GM12864 (cell line): ENCODE measurements at regions not wholly inside any gene's neighbourhood (a gene's known extent, or its start where the extent isn't known, plus 50 kb on each side); places are given as distances from the start of the nearest gene placed in this dataset.

Experiments
- DNase-seq: peaks from one replicate; pipeline ENCODE4 v3.0.0-alpha.2; 2011; ENCODE audit warnings: low read depth
- H3K4me3 ChIP-seq: 2 replicates; pipeline ENCODE4 v1.5.1; 2011; ENCODE audit warnings: mild to moderate bottlenecking, low read depth, low read length, control low read depth
- CTCF ChIP-seq: IDR thresholded peaks from 2 replicates; pipeline ENCODE4 v1.5.1; 2011; ENCODE audit warnings: low read depth, mild to moderate bottlenecking, moderate library complexity, low read length, control low read depth, inconsistent platforms; ENCODE audit errors: missing control alignments

GRCh38 chr2:193966590-193966989 is 1690.4 kb upstream of the SLC39A10 start:
- H3K4me3 ChIP-seq, result no peak overlapping the region
- DNase-seq, result no peak
- no peak for TF ChIP-seq CTCF

DNA sequence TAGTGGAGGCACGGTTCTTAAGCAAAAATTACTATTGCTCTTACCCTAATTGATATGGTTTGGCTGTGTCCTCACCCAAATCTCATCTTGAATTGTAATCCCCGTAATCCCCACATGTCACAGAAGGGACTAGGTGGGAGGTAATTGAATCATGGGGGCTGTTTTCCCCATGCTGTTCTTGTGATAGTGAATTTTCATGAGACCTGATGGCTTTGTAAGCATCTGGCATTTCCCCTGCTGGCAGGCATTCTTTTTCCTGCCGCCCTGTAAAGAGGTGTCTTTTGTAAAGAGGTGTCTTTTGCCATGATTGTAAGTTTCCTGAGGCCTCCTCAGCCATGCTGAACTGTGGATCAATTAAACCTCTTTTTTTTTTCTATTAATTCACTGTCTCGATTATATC is 1691.8 kb upstream of the SLC39A10 start:
- no peak for DNase-seq
- no peak overlapping the region for H3K4me3 ChIP-seq

DNA sequence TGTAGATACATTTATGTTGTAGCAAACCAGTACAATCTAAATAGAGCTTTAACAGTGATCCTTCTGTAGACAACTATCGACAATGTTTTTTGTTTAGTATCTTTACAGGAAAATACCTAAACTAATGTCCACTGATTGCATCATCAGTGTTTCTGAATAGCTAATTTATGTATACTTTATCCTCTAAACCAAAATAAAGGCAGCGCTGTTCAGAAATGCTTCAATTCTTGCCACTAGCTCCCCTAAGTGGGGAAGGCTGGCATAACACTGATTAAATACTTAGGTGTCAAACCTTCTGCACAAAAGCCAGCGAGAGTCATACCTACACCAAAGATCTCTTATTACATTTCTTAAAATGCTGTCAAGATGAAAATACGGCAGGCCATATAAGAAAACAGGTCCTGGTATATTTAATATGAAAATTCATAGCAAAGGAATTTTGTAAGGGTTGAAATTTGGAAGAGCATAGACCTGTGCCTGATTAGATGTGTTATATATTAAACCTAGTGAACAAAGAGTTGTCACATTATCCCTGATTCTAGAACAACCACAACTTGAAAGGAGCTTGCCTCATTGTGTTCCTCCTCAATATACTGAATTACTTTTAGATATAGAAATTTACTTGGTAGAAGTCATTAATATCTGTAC is 1693.4 kb upstream of the SLC39A10 start:
- H3K4me3 ChIP-seq, result no peak overlapping the region
- TF ChIP-seq CTCF, result peak; percentile 42
- no peak for DNase-seq

More for the DNA sequence above, 1691.8 kb upstream of the SLC39A10 start:
- no peak for TF ChIP-seq CTCF

GRCh38 chr2:193946806-193947205 is 1710.2 kb upstream of the SLC39A10 start:
- no peak for TF ChIP-seq CTCF
- DNase-seq, result no peak
- H3K4me3 ChIP-seq, result no peak overlapping the region

DNA sequence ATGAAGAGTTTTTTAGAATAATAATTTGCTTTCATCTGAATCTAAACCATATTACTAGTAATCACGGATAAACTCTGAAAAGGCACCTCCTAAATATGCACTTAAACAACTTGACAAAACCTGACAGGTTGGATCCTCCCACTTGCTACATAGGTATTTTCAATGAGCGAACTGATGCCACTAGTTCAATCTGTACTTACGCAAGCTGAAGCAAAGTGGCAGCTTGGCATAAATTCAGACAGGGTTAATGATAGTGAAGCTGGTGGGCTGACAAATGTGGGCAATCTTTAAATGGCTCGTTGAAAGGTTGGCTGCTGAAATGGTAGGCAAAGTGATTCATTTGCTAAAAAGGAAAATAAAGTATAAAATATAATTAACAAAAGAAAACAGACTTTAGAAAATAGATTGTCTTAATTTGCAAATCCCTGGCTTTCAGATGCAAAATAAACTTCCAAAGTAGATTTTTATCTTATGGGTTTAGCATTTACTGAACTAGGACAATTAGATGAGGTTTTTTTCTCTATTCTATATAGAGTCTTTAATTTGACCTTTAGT is 1713.5 kb upstream of the SLC39A10 start:
- H3K4me3 ChIP-seq, result no peak overlapping the region
- no peak for DNase-seq
- no peak for TF ChIP-seq CTCF

DNA sequence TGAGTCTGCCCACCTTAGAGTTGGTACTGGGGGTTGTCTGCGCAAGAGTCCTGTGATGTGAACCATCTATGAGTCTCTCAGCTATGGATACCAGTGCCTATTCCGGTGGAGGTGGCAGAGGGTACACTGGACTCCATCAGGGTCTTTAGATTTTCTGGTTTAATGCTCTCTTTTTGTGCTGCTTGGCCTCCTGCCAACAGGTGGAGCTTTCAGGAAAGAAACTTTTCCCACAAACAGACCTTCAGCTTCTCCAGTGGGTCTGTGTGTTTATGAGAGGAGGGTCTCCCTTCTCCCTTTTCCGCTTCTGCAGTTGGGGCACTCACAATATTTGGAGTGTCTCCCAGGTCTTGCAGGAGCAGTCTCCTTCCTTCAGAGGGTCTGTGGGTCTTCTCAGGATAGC is 1721.9 kb upstream of the SLC39A10 start:
- no peak for TF ChIP-seq CTCF
- DNase-seq, result no peak
- H3K4me3 ChIP-seq, result no peak overlapping the region

- no peak for TF ChIP-seq CTCF
- DNase-seq, result no peak
- no peak overlapping the region for H3K4me3 ChIP-seq
Measured at GRCh38 chr2:193929131-193929530, 1727.9 kb upstream of the SLC39A10 start.
